Fibroblast of villous mesenchyme (primary cell): ENCODE measurements at regions not wholly inside any gene's neighbourhood (a gene's known extent, or its start where the extent isn't known, plus 50 kb on each side); places are given as distances from the start of the nearest gene placed in this dataset.

ENCODE experiments used
- DNase-seq: peaks from one replicate; pipeline ENCODE4 v3.0.0-alpha.2; 2010; ENCODE audit warnings: low read depth
- H3K4me3 ChIP-seq: 2 replicates; pipeline ENCODE4 v1.5.1; 2011; ENCODE audit warnings: low read depth, mild to moderate bottlenecking, low read length
- TF ChIP-seq, protein P1 (sequence below): IDR thresholded peaks from 2 replicates; pipeline ENCODE4 v1.5.1; 2012; ENCODE audit warnings: low read depth, mild to moderate bottlenecking, low read length; ENCODE audit not compliant: insufficient read depth

GRCh38 chr11:122354025-122354697, 238.1 kb upstream of the BLID start:
- no peak overlapping the region for H3K4me3 ChIP-seq
- DNase-seq, result no peak
- TF ChIP-seq, protein P1, sequence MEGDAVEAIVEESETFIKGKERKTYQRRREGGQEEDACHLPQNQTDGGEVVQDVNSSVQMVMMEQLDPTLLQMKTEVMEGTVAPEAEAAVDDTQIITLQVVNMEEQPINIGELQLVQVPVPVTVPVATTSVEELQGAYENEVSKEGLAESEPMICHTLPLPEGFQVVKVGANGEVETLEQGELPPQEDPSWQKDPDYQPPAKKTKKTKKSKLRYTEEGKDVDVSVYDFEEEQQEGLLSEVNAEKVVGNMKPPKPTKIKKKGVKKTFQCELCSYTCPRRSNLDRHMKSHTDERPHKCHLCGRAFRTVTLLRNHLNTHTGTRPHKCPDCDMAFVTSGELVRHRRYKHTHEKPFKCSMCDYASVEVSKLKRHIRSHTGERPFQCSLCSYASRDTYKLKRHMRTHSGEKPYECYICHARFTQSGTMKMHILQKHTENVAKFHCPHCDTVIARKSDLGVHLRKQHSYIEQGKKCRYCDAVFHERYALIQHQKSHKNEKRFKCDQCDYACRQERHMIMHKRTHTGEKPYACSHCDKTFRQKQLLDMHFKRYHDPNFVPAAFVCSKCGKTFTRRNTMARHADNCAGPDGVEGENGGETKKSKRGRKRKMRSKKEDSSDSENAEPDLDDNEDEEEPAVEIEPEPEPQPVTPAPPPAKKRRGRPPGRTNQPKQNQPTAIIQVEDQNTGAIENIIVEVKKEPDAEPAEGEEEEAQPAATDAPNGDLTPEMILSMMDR, result no peak

GRCh38 chr11:122353561-122353960, 237.5 kb upstream of the BLID start:
- no peak overlapping the region for H3K4me3 ChIP-seq
- no peak for DNase-seq

GRCh38 chr11:122348659-122349409, 232.8 kb upstream of the BLID start:
- DNase-seq, result no peak
- TF ChIP-seq, protein P1, result no peak
- no peak overlapping the region for H3K4me3 ChIP-seq

More at GRCh38 chr11:122353561-122353960, 237.5 kb upstream of the BLID start:
- TF ChIP-seq, protein P1, result no peak

DNA sequence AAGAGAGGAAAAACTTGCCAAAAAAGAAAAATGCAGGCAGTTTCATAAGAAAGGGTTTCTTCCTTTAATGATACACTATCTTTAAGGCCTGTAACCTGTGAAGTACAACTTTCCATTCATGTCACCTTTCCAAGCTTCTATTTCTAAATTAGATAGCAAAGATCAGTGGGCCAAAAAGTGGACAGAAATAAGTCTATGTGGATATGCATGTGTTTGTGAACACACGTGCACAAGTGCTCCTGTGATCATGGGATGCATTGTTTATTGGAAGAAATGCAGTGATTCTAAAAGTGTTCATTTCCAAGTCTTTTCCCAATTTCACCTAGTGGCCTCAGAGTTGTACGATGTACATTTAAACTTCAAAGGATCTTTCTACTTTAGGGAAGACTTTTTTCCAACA, 230.0 kb upstream of the BLID start:
- no peak overlapping the region for H3K4me3 ChIP-seq
- TF ChIP-seq, protein P1, result no peak
- no peak for DNase-seq

- H3K4me3 ChIP-seq, result no peak overlapping the region
- TF ChIP-seq, protein P1, result no peak
- DNase-seq, result no peak
Observed at GRCh38 chr11:122345586-122345985, 229.6 kb upstream of the BLID start.

- no peak overlapping the region for H3K4me3 ChIP-seq
- TF ChIP-seq, protein P1, result no peak
- DNase-seq, result peak; percentile 94
Observed at GRCh38 chr11:122344215-122344614, 228.2 kb upstream of the BLID start.
